ENCODE measurements at regions not wholly inside any gene's neighbourhood (a gene's known extent, or its start where the extent isn't known, plus 50 kb on each side); places are given as distances from the start of the nearest gene placed in this dataset.

GRCh38 chr2:71932780-71933466 lies 214.7 kb downstream of the CYP26B1 start:
- Mint-ChIP-seq H3K4me1 (no peaks in the 10 kb centered on the region), H3K27ac (no peak overlapping the region), H3K9me3 (no peaks in the 10 kb centered on the region), H3K4me3 (no peak overlapping the region), H3K27me3 (peaks cover 4 to 8% of the 10 kb centered on the region in 2 donors), H3K36me3 (no peaks in the 10 kb centered on the region)
- Histone ChIP-seq H3K27ac (ENCODE audit: low read length) (no peak overlapping the region), H3K36me3 (ENCODE audit: control insufficient read depth in 2 of 2, extremely low read depth in 1 of 2, insufficient read depth in 1 of 2, low read length in 1 of 2) (no peaks in the 10 kb centered on the region), H3K27me3 (replicated peaks in 1 of 2; ENCODE audit: control insufficient read depth in 2 of 2, extremely low read depth in 1 of 2, insufficient read depth in 2 of 2, low read length in 1 of 2) (peaks cover 0 to 20% of the 10 kb centered on the region in 2 experiments), H3K9me3 (no peaks in the 10 kb centered on the region), H3K4me1 (ENCODE audit: control insufficient read depth in 1 of 2, extremely low read depth in 1 of 2, insufficient read depth in 2 of 2, low read length in 2 of 2) (no peaks in the 10 kb centered on the region), H3K4me3 (ENCODE audit: control insufficient read depth in 1 of 2, extremely low read depth in 1 of 2, low read length in 1 of 2) (no peak overlapping the region)
- ChIA-PET POLR2A (no interaction called here), CTCF (no interaction called here)
- DNase-seq = no peak
- WGBS (ENCODE audit: insufficient coverage) = 61% methylated on average over 10 of the region's 13 CpGs
- ATAC-seq (replicated peaks in 1 of 4) = no peak

GRCh38 chr2:71932037-71932779 lies 215.5 kb downstream of the CYP26B1 start:
- ChIA-PET CTCF (no interaction called here), POLR2A (no interaction called here)
- H3K36me3 Mint-ChIP-seq = no peaks in the 10 kb centered on the region
- Histone ChIP-seq H3K9me3 (no peaks in the 10 kb centered on the region), H3K27me3 (replicated peaks in 1 of 2; ENCODE audit: control insufficient read depth in 2 of 2, extremely low read depth in 1 of 2, insufficient read depth in 2 of 2, low read length in 1 of 2) (peaks cover 0 to 22% of the 10 kb centered on the region in 2 experiments), H3K36me3 (ENCODE audit: control insufficient read depth in 2 of 2, extremely low read depth in 1 of 2, insufficient read depth in 1 of 2, low read length in 1 of 2) (no peaks in the 10 kb centered on the region), H3K27ac (ENCODE audit: low read length) (no peak overlapping the region), H3K4me1 (ENCODE audit: control insufficient read depth in 1 of 2, extremely low read depth in 1 of 2, insufficient read depth in 2 of 2, low read length in 2 of 2) (no peaks in the 10 kb centered on the region), H3K4me3 (ENCODE audit: control insufficient read depth in 1 of 2, extremely low read depth in 1 of 2, low read length in 1 of 2) (no peak overlapping the region)
- H3K27me3 Mint-ChIP-seq = peaks cover 4 to 8% of the 10 kb centered on the region in 2 donors
- no peaks in the 10 kb centered on the region for H3K4me1 Mint-ChIP-seq
- 66% methylated on average over 6 of the region's 13 CpGs for WGBS (ENCODE audit: insufficient coverage)
- DNase-seq = no peak
- no peak for ATAC-seq (replicated peaks in 1 of 4)
- no peaks in the 10 kb centered on the region for H3K9me3 Mint-ChIP-seq
- H3K4me3 Mint-ChIP-seq = no peak overlapping the region
- no peak overlapping the region for H3K27ac Mint-ChIP-seq

- 82% methylated on average over 2 of the region's 12 CpGs for WGBS (ENCODE audit: insufficient coverage)
- Mint-ChIP-seq H3K9me3 (no peaks in the 10 kb centered on the region), H3K4me1 (no peaks in the 10 kb centered on the region), H3K27ac (no peak overlapping the region), H3K4me3 (no peak overlapping the region), H3K36me3 (no peaks in the 10 kb centered on the region), H3K27me3 (peaks cover 4 to 8% of the 10 kb centered on the region in 2 donors)
- peaks cover 0 to 23% of the 10 kb centered on the region in 2 experiments for H3K27me3 ChIP-seq (replicated peaks in 1 of 2; ENCODE audit: control insufficient read depth in 2 of 2, extremely low read depth in 1 of 2, insufficient read depth in 2 of 2, low read length in 1 of 2)
- H3K4me1 ChIP-seq (ENCODE audit: control insufficient read depth in 1 of 2, extremely low read depth in 1 of 2, insufficient read depth in 2 of 2, low read length in 2 of 2) = no peaks in the 10 kb centered on the region
- peak in 1 of 35 experiments; percentile 2 for DNase-seq
- H3K4me3 ChIP-seq (ENCODE audit: control insufficient read depth in 1 of 2, extremely low read depth in 1 of 2, low read length in 1 of 2) = no peak overlapping the region
- H3K36me3 ChIP-seq (ENCODE audit: control insufficient read depth in 2 of 2, extremely low read depth in 1 of 2, insufficient read depth in 1 of 2, low read length in 1 of 2) = no peaks in the 10 kb centered on the region
- ChIA-PET CTCF (no interaction called here), POLR2A (no interaction called here)
- no peak for ATAC-seq (replicated peaks in 1 of 4)
- no peak overlapping the region for H3K27ac ChIP-seq (ENCODE audit: low read length)
- no peaks in the 10 kb centered on the region for H3K9me3 ChIP-seq
Measured at GRCh38 chr2:71930049-71930681, 217.5 kb downstream of the CYP26B1 start.

GRCh38 chr2:71929482-71929772 lies 218.2 kb downstream of the CYP26B1 start:
- ATAC-seq (replicated peaks in 1 of 4) (no peak), DNase-seq (no peak)
- no CpG with 5 or more reads among the region's 2 CpGs for WGBS (ENCODE audit: insufficient coverage)
- Mint-ChIP-seq H3K4me3 (no peak overlapping the region), H3K4me1 (no peaks in the 10 kb centered on the region), H3K27ac (no peak overlapping the region), H3K9me3 (no peaks in the 10 kb centered on the region), H3K36me3 (no peaks in the 10 kb centered on the region), H3K27me3 (peaks cover 4 to 8% of the 10 kb centered on the region in 2 donors)
- Histone ChIP-seq H3K4me3 (ENCODE audit: control insufficient read depth in 1 of 2, extremely low read depth in 1 of 2, low read length in 1 of 2) (no peak overlapping the region), H3K36me3 (ENCODE audit: control insufficient read depth in 2 of 2, extremely low read depth in 1 of 2, insufficient read depth in 1 of 2, low read length in 1 of 2) (no peaks in the 10 kb centered on the region), H3K9me3 (no peaks in the 10 kb centered on the region), H3K27ac (ENCODE audit: low read length) (no peak overlapping the region), H3K27me3 (replicated peaks in 1 of 2; ENCODE audit: control insufficient read depth in 2 of 2, extremely low read depth in 1 of 2, insufficient read depth in 2 of 2, low read length in 1 of 2) (peaks cover 0 to 19% of the 10 kb centered on the region in 2 experiments), H3K4me1 (ENCODE audit: control insufficient read depth in 1 of 2, extremely low read depth in 1 of 2, insufficient read depth in 2 of 2, low read length in 2 of 2) (no peaks in the 10 kb centered on the region)
- CTCF ChIA-PET = no interaction called here
- POLR2A ChIA-PET = no interaction called here

GRCh38 chr2:71928734-71929481 lies 218.8 kb downstream of the CYP26B1 start:
- ATAC-seq (replicated peaks in 1 of 4) = no peak
- Histone ChIP-seq H3K9me3 (no peaks in the 10 kb centered on the region), H3K4me1 (ENCODE audit: control insufficient read depth in 1 of 2, extremely low read depth in 1 of 2, insufficient read depth in 2 of 2, low read length in 2 of 2) (no peaks in the 10 kb centered on the region), H3K27ac (ENCODE audit: low read length) (no peak overlapping the region), H3K4me3 (ENCODE audit: control insufficient read depth in 1 of 2, extremely low read depth in 1 of 2, low read length in 1 of 2) (no peak overlapping the region), H3K27me3 (replicated peaks in 1 of 2; ENCODE audit: control insufficient read depth in 2 of 2, extremely low read depth in 1 of 2, insufficient read depth in 2 of 2, low read length in 1 of 2) (peaks cover 0 to 14% of the 10 kb centered on the region in 2 experiments), H3K36me3 (ENCODE audit: control insufficient read depth in 2 of 2, extremely low read depth in 1 of 2, insufficient read depth in 1 of 2, low read length in 1 of 2) (no peaks in the 10 kb centered on the region)
- Mint-ChIP-seq H3K4me3 (no peak overlapping the region), H3K27me3 (peaks cover 4 to 7% of the 10 kb centered on the region in 2 donors), H3K36me3 (no peaks in the 10 kb centered on the region), H3K27ac (no peak overlapping the region), H3K9me3 (no peaks in the 10 kb centered on the region), H3K4me1 (no peaks in the 10 kb centered on the region)
- WGBS (ENCODE audit: insufficient coverage) = 79% methylated on average over 11 of the region's 11 CpGs
- POLR2A ChIA-PET = no interaction called here
- peak in 1 of 35 experiments; percentile 4 for DNase-seq
- CTCF ChIA-PET = no interaction called here

Measured in T-cell (primary cell).